A673 (cell line): ENCODE measurements at regions not wholly inside any gene's neighbourhood (a gene's known extent, or its start where the extent isn't known, plus 50 kb on each side); places are given as distances from the start of the nearest gene placed in this dataset.

Source experiments
- EZH2 ChIP-seq: fragments of 200-600 bp; sonication (generic); IDR thresholded peaks from 2 replicates; pipeline ENCODE4 v1.6.1; 2017; ENCODE audit warnings: borderline replicate concordance, low read depth, mild to moderate bottlenecking, mixed read lengths, antibody characterized with exemption, low read length; ENCODE audit not compliant: poor library complexity, severe bottlenecking
- TF ChIP-seq, protein P1 (sequence below): fragments of 300-800, 200-600 bp; sonication (generic); conservative IDR thresholded peaks from 2 replicates; pipeline ENCODE4 v1.5.1; 2017; ENCODE audit warnings: low read depth, mild to moderate bottlenecking, antibody characterized with exemption, low read length, moderate library complexity, mixed read lengths

DNA sequence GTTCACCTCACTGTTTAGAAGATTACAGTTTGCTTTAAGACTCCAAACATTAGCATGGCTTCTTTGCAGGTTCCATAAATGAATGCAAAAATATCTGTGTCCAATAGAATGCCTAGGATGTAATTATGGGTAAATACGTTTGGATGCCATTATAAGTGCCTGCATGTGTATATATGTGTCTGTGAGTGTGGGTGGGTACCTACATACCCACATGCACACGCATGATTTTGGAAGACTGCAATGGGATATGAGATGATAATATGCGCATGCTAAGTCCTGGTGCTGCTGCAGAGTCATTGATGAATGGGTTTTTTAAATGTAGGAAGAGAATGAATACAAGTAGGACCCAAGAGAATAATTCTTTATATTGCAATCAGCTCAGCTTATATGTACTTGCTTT is 406.4 kb downstream of the ZSWIM6 start:
- TF ChIP-seq, protein P1, sequence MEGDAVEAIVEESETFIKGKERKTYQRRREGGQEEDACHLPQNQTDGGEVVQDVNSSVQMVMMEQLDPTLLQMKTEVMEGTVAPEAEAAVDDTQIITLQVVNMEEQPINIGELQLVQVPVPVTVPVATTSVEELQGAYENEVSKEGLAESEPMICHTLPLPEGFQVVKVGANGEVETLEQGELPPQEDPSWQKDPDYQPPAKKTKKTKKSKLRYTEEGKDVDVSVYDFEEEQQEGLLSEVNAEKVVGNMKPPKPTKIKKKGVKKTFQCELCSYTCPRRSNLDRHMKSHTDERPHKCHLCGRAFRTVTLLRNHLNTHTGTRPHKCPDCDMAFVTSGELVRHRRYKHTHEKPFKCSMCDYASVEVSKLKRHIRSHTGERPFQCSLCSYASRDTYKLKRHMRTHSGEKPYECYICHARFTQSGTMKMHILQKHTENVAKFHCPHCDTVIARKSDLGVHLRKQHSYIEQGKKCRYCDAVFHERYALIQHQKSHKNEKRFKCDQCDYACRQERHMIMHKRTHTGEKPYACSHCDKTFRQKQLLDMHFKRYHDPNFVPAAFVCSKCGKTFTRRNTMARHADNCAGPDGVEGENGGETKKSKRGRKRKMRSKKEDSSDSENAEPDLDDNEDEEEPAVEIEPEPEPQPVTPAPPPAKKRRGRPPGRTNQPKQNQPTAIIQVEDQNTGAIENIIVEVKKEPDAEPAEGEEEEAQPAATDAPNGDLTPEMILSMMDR: no peak
- TF ChIP-seq EZH2: no peak
